SK-N-SH treated with all-trans-retinoic acid at 6 μM for 48 hours (cell line): ENCODE measurements at regions not wholly inside any gene's neighbourhood (a gene's known extent, or its start where the extent isn't known, plus 50 kb on each side); places are given as distances from the start of the nearest gene placed in this dataset.

ENCODE experiments used
- ATAC-seq: fragments of 200-7000 bp; cut with Tn5 transposase; 3 replicates; pipeline ENCODE4 v1.9.1; 2020; ENCODE audit warnings: mild to moderate bottlenecking, moderate library complexity
- ARNTL ChIP-seq: fragments of 450-650 bp; formaldehyde crosslinking; IDR thresholded peaks from 2 replicates; pipeline ENCODE4 v1.5.0; 2020; ENCODE audit warnings: low read depth, mild to moderate bottlenecking, moderate library complexity, borderline replicate concordance
- BACH2 ChIP-seq: fragments of 250-450 bp; sonication (Bioruptor Pico); IDR thresholded peaks from 2 replicates; pipeline ENCODE4 v1.9.0; 2021; ENCODE audit warnings: mild to moderate bottlenecking, borderline replicate concordance
- ESRRG ChIP-seq: fragments of 250-450 bp; sonication (Bioruptor Pico); IDR thresholded peaks from 2 replicates; pipeline ENCODE4 v1.6.1; 2021; ENCODE audit warnings: mild to moderate bottlenecking
- GLIS3 ChIP-seq: fragments of 250-450 bp; sonication (Bioruptor Pico); IDR thresholded peaks from 2 replicates; pipeline ENCODE4 v1.5.0; 2020; ENCODE audit warnings: mild to moderate bottlenecking, moderate library complexity
- ISL1 ChIP-seq: fragments of 250-450 bp; sonication (Bioruptor Pico); IDR thresholded peaks from 2 replicates; pipeline ENCODE4 v2.1.2; 2022; ENCODE audit warnings: mild to moderate bottlenecking, moderate library complexity
- RARB ChIP-seq: fragments of 250-450 bp; sonication (Bioruptor Pico); IDR thresholded peaks from 2 replicates; pipeline ENCODE4 v1.8.0; 2021; ENCODE audit warnings: mild to moderate bottlenecking, moderate library complexity
- SNAI2 ChIP-seq: fragments of 250-450 bp; sonication (Bioruptor Pico); IDR thresholded peaks from 2 replicates; pipeline ENCODE4 v1.5.0; 2020; ENCODE audit warnings: mild to moderate bottlenecking, moderate library complexity
- TOX ChIP-seq: fragments of 250-450 bp; sonication (Bioruptor Pico); IDR thresholded peaks from 2 replicates; pipeline ENCODE4 v1.8.0; 2021; ENCODE audit warnings: mild to moderate bottlenecking, moderate library complexity, borderline replicate concordance
- ZC3H10 ChIP-seq: fragments of 250-450 bp; sonication (Bioruptor Pico); IDR thresholded peaks from 2 replicates; pipeline ENCODE4 v1.5.1; 2021; ENCODE audit warnings: mild to moderate bottlenecking, moderate library complexity
- ZFP3 ChIP-seq: fragments of 250-450 bp; sonication (Bioruptor Pico); IDR thresholded peaks from 2 replicates; pipeline ENCODE4 v1.5.0; 2020; ENCODE audit warnings: mild to moderate bottlenecking, moderate library complexity
- ZFP30 ChIP-seq: fragments of 450-650 bp; formaldehyde crosslinking; IDR thresholded peaks from 2 replicates; pipeline ENCODE4 v1.5.0; 2022; ENCODE audit warnings: mild to moderate bottlenecking, moderate library complexity
- ZNF565 ChIP-seq: fragments of 450-650 bp; formaldehyde crosslinking; conservative IDR thresholded peaks from 2 replicates; pipeline ENCODE4 v1.5.0; 2020; ENCODE audit warnings: low read depth, mild to moderate bottlenecking, moderate library complexity
- ZNF70 ChIP-seq: fragments of 450-650 bp; formaldehyde crosslinking; IDR thresholded peaks from 2 replicates; pipeline ENCODE4 v1.5.0; 2020; ENCODE audit warnings: mild to moderate bottlenecking, moderate library complexity
- ZNF8 ChIP-seq: fragments of 450-650 bp; formaldehyde crosslinking; IDR thresholded peaks from 2 replicates; pipeline ENCODE4 v1.5.0; 2020; ENCODE audit warnings: mild to moderate bottlenecking, moderate library complexity
- TF ChIP-seq, protein P1 (sequence below): fragments of 250-450 bp; sonication (Bioruptor Pico); IDR thresholded peaks from 2 replicates; pipeline ENCODE4 v1.5.0; 2020; ENCODE audit warnings: mild to moderate bottlenecking, moderate library complexity
- TF ChIP-seq, protein P2 (sequence below): fragments of 250-450 bp; sonication (Bioruptor Pico); IDR thresholded peaks from 2 replicates; pipeline ENCODE4 v1.5.1; 2021; ENCODE audit warnings: mild to moderate bottlenecking, moderate library complexity
- TF ChIP-seq, protein P3 (sequence below): fragments of 250-450 bp; sonication (Bioruptor Pico); IDR thresholded peaks from 2 replicates; pipeline ENCODE4 v1.8.0; 2021; ENCODE audit warnings: low read depth, mild to moderate bottlenecking, moderate library complexity, borderline replicate concordance
- TF ChIP-seq, protein P4 (sequence below): fragments of 250-450 bp; sonication (Bioruptor Pico); IDR thresholded peaks from 2 replicates; pipeline ENCODE4 v1.5.1; 2020; ENCODE audit warnings: low read depth, mild to moderate bottlenecking, moderate library complexity
- TF ChIP-seq, protein P5 (sequence below): fragments of 250-450 bp; sonication (Bioruptor Pico); IDR thresholded peaks from 2 replicates; pipeline ENCODE4 v1.8.0; 2020; ENCODE audit warnings: mild to moderate bottlenecking, moderate library complexity, borderline replicate concordance

DNA sequence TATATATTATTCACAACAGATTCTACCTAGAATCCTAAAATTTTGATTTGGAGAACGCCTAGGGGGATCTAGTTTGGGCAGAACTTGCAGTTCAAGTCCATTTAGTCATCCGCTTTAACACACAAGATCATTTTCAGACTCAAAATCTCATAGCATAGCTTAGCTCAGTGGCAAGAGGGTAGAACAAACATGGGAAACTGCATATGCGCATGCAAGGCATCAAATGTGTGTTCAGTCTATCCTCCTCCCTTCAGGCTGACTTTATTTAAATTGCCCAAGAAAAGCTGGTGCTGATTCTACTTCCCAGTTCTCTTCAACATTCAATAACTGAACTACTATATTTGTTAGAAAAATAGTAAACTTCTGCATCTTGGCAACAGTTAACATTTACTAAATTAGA, 79.6 kb upstream of the NRXN1 start:
- TF ChIP-seq, protein P1, sequence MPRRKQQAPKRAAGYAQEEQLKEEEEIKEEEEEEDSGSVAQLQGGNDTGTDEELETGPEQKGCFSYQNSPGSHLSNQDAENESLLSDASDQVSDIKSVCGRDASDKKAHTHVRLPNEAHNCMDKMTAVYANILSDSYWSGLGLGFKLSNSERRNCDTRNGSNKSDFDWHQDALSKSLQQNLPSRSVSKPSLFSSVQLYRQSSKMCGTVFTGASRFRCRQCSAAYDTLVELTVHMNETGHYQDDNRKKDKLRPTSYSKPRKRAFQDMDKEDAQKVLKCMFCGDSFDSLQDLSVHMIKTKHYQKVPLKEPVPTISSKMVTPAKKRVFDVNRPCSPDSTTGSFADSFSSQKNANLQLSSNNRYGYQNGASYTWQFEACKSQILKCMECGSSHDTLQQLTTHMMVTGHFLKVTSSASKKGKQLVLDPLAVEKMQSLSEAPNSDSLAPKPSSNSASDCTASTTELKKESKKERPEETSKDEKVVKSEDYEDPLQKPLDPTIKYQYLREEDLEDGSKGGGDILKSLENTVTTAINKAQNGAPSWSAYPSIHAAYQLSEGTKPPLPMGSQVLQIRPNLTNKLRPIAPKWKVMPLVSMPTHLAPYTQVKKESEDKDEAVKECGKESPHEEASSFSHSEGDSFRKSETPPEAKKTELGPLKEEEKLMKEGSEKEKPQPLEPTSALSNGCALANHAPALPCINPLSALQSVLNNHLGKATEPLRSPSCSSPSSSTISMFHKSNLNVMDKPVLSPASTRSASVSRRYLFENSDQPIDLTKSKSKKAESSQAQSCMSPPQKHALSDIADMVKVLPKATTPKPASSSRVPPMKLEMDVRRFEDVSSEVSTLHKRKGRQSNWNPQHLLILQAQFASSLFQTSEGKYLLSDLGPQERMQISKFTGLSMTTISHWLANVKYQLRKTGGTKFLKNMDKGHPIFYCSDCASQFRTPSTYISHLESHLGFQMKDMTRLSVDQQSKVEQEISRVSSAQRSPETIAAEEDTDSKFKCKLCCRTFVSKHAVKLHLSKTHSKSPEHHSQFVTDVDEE (CRISPR knock-in tag), result no peak
- TF ChIP-seq GLIS3 (CRISPR knock-in tag), result no peak
- TF ChIP-seq, protein P2, sequence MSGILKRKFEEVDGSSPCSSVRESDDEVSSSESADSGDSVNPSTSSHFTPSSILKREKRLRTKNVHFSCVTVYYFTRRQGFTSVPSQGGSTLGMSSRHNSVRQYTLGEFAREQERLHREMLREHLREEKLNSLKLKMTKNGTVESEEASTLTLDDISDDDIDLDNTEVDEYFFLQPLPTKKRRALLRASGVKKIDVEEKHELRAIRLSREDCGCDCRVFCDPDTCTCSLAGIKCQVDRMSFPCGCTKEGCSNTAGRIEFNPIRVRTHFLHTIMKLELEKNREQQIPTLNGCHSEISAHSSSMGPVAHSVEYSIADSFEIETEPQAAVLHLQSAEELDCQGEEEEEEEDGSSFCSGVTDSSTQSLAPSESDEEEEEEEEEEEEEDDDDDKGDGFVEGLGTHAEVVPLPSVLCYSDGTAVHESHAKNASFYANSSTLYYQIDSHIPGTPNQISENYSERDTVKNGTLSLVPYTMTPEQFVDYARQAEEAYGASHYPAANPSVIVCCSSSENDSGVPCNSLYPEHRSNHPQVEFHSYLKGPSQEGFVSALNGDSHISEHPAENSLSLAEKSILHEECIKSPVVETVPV (CRISPR knock-in tag), result no peak
- no peak for TF ChIP-seq ZFP30 (CRISPR knock-in tag)
- no peak for TF ChIP-seq SNAI2 (CRISPR knock-in tag)
- TF ChIP-seq ARNTL, result no peak
- TF ChIP-seq BACH2 (CRISPR knock-in tag), result no peak
- TF ChIP-seq RARB (CRISPR knock-in tag), result no peak
- no peak for TF ChIP-seq ZFP3 (CRISPR knock-in tag)
- TF ChIP-seq, protein P3, sequence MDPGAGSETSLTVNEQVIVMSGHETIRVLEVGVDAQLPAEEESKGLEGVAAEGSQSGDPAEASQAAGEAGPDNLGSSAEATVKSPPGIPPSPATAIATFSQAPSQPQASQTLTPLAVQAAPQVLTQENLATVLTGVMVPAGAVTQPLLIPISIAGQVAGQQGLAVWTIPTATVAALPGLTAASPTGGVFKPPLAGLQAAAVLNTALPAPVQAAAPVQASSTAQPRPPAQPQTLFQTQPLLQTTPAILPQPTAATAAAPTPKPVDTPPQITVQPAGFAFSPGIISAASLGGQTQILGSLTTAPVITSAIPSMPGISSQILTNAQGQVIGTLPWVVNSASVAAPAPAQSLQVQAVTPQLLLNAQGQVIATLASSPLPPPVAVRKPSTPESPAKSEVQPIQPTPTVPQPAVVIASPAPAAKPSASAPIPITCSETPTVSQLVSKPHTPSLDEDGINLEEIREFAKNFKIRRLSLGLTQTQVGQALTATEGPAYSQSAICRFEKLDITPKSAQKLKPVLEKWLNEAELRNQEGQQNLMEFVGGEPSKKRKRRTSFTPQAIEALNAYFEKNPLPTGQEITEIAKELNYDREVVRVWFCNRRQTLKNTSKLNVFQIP (CRISPR knock-in tag), result no peak
- no peak for ATAC-seq

DNA sequence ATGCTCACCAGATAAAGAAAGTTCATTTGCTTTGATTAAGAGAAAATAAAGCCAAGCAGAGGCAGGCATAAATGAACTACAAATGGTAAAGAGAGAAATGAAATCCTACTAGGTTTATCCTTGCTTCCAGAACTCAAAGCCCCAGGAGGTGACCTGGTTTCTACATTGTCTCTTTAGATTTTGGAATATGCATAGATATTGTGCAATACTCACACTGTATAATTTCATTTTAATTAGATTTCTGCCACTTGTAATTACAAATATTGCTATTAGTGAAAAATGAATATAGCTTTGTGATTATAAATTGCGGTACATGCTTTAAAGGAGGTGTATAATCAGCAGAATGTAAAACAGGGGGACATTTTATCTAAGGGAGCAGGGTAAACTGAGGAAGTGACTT, 76.9 kb upstream of the NRXN1 start:
- no peak for ATAC-seq
- TF ChIP-seq, protein P1 (CRISPR knock-in tag), result no peak
- no peak for TF ChIP-seq TOX (CRISPR knock-in tag)
- no peak for TF ChIP-seq ARNTL
- TF ChIP-seq SNAI2 (CRISPR knock-in tag), result no peak
- TF ChIP-seq RARB (CRISPR knock-in tag), result no peak
- no peak for TF ChIP-seq ZNF565 (CRISPR knock-in tag)
- TF ChIP-seq ZC3H10 (CRISPR knock-in tag), result no peak
- TF ChIP-seq ZNF8 (CRISPR knock-in tag), result no peak
- TF ChIP-seq, protein P2 (CRISPR knock-in tag), result no peak
- TF ChIP-seq, protein P4, sequence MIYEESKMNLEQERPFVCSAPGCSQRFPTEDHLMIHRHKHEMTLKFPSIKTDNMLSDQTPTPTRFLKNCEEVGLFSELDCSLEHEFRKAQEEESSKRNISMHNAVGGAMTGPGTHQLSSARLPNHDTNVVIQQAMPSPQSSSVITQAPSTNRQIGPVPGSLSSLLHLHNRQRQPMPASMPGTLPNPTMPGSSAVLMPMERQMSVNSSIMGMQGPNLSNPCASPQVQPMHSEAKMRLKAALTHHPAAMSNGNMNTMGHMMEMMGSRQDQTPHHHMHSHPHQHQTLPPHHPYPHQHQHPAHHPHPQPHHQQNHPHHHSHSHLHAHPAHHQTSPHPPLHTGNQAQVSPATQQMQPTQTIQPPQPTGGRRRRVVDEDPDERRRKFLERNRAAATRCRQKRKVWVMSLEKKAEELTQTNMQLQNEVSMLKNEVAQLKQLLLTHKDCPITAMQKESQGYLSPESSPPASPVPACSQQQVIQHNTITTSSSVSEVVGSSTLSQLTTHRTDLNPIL, result no peak
- no peak for TF ChIP-seq ISL1
- TF ChIP-seq, protein P5, sequence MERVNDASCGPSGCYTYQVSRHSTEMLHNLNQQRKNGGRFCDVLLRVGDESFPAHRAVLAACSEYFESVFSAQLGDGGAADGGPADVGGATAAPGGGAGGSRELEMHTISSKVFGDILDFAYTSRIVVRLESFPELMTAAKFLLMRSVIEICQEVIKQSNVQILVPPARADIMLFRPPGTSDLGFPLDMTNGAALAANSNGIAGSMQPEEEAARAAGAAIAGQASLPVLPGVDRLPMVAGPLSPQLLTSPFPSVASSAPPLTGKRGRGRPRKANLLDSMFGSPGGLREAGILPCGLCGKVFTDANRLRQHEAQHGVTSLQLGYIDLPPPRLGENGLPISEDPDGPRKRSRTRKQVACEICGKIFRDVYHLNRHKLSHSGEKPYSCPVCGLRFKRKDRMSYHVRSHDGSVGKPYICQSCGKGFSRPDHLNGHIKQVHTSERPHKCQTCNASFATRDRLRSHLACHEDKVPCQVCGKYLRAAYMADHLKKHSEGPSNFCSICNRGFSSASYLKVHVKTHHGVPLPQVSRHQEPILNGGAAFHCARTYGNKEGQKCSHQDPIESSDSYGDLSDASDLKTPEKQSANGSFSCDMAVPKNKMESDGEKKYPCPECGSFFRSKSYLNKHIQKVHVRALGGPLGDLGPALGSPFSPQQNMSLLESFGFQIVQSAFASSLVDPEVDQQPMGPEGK (CRISPR knock-in tag), result no peak
- no peak for TF ChIP-seq BACH2 (CRISPR knock-in tag)
- TF ChIP-seq ZNF70 (CRISPR knock-in tag), result no peak
- TF ChIP-seq, protein P3 (CRISPR knock-in tag), result no peak
- no peak for TF ChIP-seq ESRRG (CRISPR knock-in tag)
